ENCODE measurements at regions not wholly inside any gene's neighbourhood (a gene's known extent, or its start where the extent isn't known, plus 50 kb on each side); places are given as distances from the start of the nearest gene placed in this dataset.
"Not testable (repeated sequence)": the region's sequence is repeated elsewhere in the genome, so short reads cannot be mapped to it uniquely, and the experiment has no call there.

DNA sequence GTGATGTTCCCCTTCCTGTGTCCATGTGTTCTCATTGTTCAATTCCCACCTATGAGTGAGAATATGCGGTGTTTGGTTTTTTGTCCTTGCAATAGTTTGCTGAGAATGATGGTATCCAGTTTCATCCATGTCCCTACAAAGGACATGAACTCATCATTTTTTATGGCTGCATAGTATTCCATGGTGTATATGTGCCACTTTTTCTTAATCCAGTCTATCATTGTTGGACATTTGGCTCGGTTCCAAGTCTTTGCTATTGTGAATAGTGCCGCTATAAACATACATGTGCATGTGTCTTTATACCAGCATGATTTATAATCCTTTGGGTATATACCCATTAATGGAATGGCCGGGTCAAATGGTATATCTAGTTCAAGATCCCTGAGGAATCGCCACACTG lies 229.4 kb downstream of the HTR1A start:
- DNase-seq (ENCODE audit: low read depth in 4 of 4, low spot score in 3 of 4): not testable (repeated sequence)

- no peak for DNase-seq (ENCODE audit: low read depth in 4 of 4, low spot score in 3 of 4)
Measured at GRCh38 chr5:63727583-63727982, 234.7 kb downstream of the HTR1A start.

DNA sequence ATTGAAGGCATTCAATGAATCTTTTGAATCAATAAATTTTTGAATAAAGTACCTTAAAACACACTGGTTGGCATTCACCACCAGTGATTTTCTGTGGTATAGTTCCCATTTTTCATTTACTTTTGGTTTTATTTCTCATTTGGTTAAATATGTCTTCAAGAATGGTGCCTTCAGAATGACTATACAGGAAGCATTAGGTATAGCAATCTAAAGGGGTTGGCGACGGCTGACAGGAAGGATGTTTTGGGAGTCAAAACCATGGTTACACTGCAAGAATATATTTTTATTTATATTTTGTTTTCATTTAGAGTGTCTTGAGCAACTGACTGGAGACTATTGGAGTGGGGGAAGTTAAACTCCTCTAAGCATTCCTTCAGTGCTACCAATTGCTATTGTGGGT lies 235.7 kb downstream of the HTR1A start:
- no peak for DNase-seq (ENCODE audit: low read depth in 4 of 4, low spot score in 3 of 4)

DNA sequence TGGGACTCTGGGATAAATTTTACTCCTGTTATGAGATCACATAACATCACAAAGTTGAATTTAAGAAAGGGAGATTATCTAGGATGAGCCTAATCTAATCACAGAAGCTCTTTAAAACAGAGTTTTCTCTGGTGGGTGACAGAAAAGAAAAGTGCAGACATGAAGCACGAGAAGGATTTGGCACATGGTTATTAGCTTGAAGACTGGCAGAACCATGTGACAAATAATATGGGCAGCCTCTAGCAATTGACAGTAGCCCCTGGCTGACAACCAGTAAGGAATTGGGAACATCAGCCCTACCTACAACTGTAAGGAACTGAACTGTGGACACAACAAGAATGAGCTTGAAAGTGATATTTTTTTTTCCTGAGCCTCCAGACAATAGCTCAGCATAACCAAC lies 243.1 kb downstream of the HTR1A start:
- no peak for DNase-seq (ENCODE audit: low read depth in 4 of 4, low spot score in 3 of 4)

DNA sequence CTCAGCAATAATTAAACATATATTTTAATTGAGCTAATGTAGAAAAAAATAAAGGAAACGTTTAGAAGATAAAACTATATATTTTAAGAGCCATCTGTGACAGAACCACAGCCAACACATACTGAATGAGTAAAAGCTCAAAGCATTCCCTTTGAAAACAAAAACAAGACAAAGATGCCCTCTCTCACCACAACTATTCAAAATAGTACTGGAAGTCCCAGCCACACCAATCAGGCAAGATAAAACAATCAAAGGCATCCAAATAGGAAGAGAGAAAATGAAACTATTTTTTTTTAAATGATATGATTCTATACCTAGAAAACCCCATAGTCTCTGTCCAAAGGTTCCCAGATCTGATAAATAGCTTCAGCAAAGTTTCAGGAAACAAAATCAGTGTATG lies 262.0 kb downstream of the HTR1A start:
- DNase-seq (ENCODE audit: low read depth in 4 of 4, low spot score in 3 of 4): no peak

- DNase-seq (ENCODE audit: low read depth in 4 of 4, low spot score in 3 of 4): no peak
Measured at GRCh38 chr5:63697811-63698210, 264.4 kb downstream of the HTR1A start.

DNA sequence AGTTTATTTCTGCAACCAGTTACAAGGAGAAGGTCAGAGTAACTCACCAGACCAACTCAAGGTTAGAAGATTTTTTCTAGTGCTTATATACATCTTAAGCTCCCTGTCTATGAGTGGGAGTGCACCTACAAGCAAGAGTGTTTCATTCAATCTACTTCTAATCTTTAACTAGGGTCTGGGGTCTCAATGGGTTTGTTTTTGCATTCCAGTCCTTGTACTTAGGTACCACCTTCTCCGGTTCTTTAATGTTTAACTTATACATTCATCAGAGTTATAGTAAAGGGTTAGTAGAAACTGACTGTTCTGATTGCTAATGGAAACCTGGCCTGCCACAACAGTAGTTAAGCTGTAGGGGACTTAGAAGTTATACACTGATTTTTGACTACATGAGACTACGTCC lies 271.7 kb downstream of the HTR1A start:
- DNase-seq (ENCODE audit: low read depth in 4 of 4, low spot score in 3 of 4): peak in 1 of 4 donors; percentile 27

DNA sequence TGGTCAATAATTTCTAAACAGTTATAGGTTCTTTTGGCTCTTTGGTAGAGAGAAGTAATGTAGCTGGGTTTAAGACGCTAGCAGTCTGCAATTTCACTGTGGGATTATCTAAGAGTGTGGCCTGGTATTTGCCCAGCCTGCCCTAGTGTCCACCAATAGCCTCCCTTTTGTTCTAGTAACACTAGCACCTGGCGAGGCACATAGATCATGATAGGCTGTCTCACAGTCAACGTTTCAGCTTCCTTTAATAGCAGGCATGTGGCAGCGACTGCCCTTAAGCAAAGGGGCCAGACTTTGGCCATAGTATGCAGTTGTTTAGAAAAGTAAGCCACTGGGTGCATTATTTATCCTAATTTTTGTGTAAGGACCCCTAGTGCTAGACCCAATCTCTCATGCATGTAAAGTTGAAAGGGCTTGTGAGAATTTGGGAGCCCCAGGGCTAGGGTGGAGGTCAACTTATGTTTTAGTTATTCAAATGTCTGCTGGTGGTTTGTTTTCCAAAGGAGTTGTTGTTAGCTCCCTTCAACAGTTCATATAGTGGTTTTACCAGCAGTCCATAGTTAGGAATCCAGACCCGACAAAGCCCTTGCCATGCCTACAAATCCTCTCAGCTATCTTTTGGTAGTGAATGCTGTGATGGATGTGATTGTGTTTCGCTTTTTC lies 274.3 kb downstream of the HTR1A start:
- no peak for DNase-seq (ENCODE audit: low read depth in 4 of 4, low spot score in 3 of 4)

DNA sequence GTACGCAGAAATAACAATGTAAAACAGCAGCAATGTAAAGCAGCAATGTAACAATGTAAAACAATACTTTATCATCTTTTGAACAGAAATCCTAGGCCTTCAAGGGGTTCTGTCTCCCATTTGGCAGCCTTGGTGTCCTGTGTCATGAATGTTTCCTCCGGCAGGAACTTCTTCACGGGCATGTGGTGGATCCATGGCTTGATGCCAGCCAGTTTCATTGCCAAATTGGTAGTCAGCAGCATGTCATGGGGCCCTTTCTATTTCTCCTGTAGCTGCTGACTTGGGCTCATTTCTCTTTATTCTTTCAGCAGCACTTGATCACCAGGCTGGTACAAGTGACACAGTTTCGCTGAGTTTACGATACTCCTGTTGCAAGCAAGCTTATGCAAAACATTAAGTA lies 275.3 kb downstream of the HTR1A start:
- DNase-seq (ENCODE audit: low read depth in 4 of 4, low spot score in 3 of 4): no peak

DNA sequence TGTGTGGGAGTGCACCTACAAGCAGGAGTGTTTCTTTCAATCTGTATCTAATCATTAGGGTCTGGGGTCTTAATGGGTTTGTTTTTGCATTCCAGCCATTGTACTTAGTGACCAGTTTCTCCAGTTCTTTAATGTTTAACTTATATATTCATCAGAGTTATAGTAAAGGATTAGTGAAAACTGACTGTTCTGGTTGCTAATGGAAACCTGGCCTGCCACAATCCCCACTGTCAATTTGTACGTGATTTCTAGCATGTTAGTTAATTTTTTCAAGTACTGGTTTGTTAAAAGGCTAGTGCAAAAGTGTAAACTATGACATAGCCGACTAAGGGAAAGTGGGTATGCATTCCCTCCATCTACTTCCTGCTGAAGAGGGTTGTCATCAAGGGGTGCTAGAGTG lies 276.1 kb downstream of the HTR1A start:
- DNase-seq (ENCODE audit: low read depth in 4 of 4, low spot score in 3 of 4): peak in 1 of 4 donors; percentile 22

DNA sequence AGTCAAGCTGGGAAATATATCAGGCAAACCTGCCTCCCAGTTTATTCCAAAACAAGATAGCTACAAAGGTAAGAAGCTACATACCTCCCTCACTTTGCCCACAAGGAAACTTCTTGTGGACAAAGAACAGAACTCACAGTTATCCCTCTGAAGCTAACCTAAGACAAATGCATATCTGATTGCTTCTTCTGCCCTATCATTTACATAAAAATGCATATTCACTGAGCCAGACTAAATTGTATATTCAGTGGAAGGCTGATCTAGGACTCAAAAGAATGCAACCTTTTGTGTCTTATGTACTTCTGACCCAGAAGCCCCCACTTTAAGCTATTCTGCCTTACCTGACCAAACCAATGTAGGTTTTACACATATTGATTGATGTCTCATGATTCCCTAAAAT lies 276.8 kb downstream of the HTR1A start:
- DNase-seq (ENCODE audit: low read depth in 4 of 4, low spot score in 3 of 4): no peak

GRCh38 chr5:63674881-63675280 lies 287.4 kb downstream of the HTR1A start:
- DNase-seq (ENCODE audit: low read depth in 4 of 4, low spot score in 3 of 4): no peak

GRCh38 chr5:63655043-63655442 lies 307.2 kb downstream of the HTR1A start:
- no peak for DNase-seq (ENCODE audit: low read depth in 4 of 4, low spot score in 3 of 4)

DNA sequence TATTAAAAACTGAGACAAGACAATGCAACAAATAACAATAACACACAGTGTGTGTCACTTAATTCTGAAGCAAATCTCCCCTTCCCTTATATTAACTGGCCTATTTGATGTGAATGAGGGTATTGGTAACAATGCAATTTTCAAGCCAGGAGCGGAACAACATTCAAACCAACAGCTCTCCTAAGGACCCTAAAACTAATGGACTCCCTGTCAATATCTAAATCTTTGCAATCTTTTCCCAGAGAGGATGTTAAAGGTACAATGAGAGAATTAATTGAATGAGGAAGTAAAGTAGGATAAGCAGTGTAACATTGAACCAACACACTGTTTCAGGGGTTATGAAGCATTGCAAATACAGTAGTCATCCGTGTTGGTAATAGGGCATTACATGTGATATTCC lies 311.7 kb downstream of the HTR1A start:
- no peak for DNase-seq (ENCODE audit: low read depth in 4 of 4, low spot score in 3 of 4)

- no peak for DNase-seq (ENCODE audit: low read depth in 4 of 4, low spot score in 3 of 4)
Measured at GRCh38 chr5:63648376-63648775, 313.9 kb downstream of the HTR1A start.

GRCh38 chr5:63629951-63630630 lies 332.2 kb downstream of the HTR1A start:
- no peak for DNase-seq (ENCODE audit: low read depth in 4 of 4, low spot score in 3 of 4)

GRCh38 chr5:63613442-63613841 lies 348.8 kb downstream of the HTR1A start:
- DNase-seq (ENCODE audit: low read depth in 4 of 4, low spot score in 3 of 4): no peak

- no peak for DNase-seq (ENCODE audit: low read depth in 4 of 4, low spot score in 3 of 4)
Measured at GRCh38 chr5:63603996-63604395, 358.2 kb downstream of the HTR1A start.

DNA sequence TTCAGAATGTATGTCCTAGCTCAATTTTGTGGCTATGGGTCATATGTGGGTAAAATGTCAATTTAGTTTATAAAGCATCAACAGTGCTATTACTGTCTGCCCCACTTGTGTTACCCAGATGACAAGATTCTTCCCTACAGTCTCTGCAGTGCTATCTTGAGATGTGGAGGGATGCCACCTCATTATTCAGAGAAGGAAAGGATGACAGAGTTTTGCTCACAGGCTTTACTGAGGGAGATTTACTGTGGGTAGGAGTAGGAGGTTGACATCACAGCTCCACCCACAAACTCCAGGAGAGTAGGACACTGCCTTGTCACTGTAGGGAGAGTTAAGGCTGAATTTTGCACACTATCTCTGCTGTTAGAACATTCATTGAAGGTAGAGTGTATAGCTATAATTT lies 359.3 kb downstream of the HTR1A start:
- no peak for DNase-seq (ENCODE audit: low read depth in 4 of 4, low spot score in 3 of 4)

- DNase-seq (ENCODE audit: low read depth in 4 of 4, low spot score in 3 of 4): no peak
Measured at GRCh38 chr5:63596254-63596653, 366.0 kb downstream of the HTR1A start.

DNA sequence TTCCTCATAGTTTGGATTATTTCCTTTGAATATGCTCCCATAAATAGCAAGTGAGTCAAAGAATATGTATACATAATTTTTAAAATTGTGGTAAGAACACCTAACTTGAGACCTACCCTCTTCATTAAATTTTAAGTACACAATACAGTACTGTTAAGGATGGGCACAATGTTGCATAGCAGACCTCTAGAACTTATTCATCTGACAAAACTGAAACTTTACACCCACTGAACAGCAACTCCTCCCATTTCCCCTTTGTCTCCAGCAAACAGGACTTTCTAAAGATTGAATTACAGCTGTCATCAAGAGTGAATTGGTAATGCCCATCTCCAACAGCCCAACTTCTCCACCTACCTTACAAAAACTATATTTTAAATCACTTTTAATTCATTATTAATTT lies 388.9 kb downstream of the HTR1A start:
- DNase-seq (ENCODE audit: low read depth in 4 of 4, low spot score in 3 of 4): no peak

GRCh38 chr5:63572740-63573139 lies 389.5 kb downstream of the HTR1A start:
- DNase-seq (ENCODE audit: low read depth in 4 of 4, low spot score in 3 of 4): no peak

DNA sequence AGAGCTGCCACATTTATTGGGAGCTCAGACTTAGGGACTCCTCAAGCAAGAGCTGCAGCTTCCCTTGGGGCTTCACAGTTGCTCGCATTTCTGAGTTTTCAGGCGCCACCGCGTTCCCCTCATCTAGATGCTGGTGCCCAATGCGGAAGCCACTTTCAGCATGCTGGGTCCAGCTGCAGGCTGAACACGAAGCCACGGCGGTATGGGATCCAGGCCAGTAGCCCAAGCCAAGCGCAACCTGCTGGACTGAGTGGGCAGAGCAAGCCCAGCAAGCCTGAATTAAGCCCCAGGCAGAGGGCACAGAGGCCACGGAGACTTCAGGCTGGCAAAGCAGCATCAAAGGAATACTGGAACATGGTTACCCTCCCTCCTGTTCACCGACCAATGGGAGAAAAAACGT lies 391.5 kb downstream of the HTR1A start:
- no peak for DNase-seq (ENCODE audit: low read depth in 4 of 4, low spot score in 3 of 4)
